GM12878 (cell line): ENCODE measurements at regions not wholly inside any gene's neighbourhood (a gene's known extent, or its start where the extent isn't known, plus 50 kb on each side); places are given as distances from the start of the nearest gene placed in this dataset.

Experiments used
- CHD2 ChIP-seq: IDR thresholded peaks from 2 replicates; pipeline ENCODE4 v1.6.1; 2011; ENCODE audit warnings: low read depth, low read length, improper control_type of control experiment, borderline replicate concordance
- SRF ChIP-seq, 2 experiments: IDR thresholded peaks; 2 replicates each; pipeline ENCODE4 v1.6.1; 2011; ENCODE audit warnings: low read depth in 2 of 2, low read length in 2 of 2, mild to moderate bottlenecking in 1 of 2, moderate library complexity in 1 of 2
- TAF1 ChIP-seq: IDR thresholded peaks from 2 replicates; pipeline ENCODE4 v1.6.1; 2011; ENCODE audit warnings: mild to moderate bottlenecking, low read depth, low read length, borderline replicate concordance
- TBL1XR1 ChIP-seq: IDR thresholded peaks from 2 replicates; pipeline ENCODE4 v1.6.1; 2012; ENCODE audit warnings: low read depth, low read length, improper control_type of control experiment
- TF ChIP-seq, protein P1 (sequence below): IDR thresholded peaks from 2 replicates; pipeline ENCODE4 v1.6.1; 2012; ENCODE audit warnings: mild to moderate bottlenecking, low read depth, low read length
- TF ChIP-seq, protein P2 (sequence below): IDR thresholded peaks from 2 replicates; pipeline ENCODE4 v1.6.1; 2012; ENCODE audit warnings: improper control_type of control experiment, low read depth, low read length; ENCODE audit not compliant: insufficient replicate concordance

DNA sequence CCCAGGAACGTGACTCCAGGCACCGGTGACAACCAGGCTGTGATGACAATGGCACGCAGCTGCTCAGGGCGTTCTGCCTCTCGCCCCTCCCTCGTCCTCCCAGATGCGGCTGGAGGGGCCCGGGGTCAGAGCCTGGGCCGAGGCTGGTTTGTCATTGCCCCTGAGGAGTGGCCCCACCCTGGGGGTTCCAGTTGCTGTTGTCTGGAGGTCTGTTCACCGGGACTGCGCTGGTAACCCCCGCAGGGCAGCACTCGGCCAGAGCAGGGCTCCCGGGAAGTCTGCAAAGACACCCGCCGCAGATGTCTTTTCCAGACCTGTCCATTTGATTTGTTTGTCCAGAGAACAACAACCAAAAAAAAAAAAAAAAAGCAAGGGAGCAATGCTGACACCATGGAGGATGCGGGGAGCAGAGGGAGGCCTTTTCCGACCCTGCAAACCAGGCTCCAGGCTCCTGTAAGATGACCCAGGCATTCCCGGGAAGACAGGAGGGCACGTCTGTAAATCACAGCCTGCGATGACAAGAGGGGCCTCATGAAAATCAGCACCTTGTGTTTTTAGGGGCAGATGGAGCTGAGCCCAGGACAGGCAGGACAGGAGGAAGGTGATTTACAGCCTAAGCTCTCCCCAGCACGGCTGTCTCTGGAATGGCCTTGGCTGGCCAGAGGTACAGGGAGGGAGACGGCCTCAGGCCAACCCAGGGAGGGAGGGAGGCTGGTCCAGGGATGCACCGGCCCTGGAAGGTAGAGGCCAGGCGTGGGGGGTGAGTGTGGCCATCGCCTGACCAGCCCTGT, 189.3 kb downstream of the ERMARD start (continued):
- TF ChIP-seq, protein P1, sequence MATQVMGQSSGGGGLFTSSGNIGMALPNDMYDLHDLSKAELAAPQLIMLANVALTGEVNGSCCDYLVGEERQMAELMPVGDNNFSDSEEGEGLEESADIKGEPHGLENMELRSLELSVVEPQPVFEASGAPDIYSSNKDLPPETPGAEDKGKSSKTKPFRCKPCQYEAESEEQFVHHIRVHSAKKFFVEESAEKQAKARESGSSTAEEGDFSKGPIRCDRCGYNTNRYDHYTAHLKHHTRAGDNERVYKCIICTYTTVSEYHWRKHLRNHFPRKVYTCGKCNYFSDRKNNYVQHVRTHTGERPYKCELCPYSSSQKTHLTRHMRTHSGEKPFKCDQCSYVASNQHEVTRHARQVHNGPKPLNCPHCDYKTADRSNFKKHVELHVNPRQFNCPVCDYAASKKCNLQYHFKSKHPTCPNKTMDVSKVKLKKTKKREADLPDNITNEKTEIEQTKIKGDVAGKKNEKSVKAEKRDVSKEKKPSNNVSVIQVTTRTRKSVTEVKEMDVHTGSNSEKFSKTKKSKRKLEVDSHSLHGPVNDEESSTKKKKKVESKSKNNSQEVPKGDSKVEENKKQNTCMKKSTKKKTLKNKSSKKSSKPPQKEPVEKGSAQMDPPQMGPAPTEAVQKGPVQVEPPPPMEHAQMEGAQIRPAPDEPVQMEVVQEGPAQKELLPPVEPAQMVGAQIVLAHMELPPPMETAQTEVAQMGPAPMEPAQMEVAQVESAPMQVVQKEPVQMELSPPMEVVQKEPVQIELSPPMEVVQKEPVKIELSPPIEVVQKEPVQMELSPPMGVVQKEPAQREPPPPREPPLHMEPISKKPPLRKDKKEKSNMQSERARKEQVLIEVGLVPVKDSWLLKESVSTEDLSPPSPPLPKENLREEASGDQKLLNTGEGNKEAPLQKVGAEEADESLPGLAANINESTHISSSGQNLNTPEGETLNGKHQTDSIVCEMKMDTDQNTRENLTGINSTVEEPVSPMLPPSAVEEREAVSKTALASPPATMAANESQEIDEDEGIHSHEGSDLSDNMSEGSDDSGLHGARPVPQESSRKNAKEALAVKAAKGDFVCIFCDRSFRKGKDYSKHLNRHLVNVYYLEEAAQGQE = no peak
- TF ChIP-seq, protein P2, sequence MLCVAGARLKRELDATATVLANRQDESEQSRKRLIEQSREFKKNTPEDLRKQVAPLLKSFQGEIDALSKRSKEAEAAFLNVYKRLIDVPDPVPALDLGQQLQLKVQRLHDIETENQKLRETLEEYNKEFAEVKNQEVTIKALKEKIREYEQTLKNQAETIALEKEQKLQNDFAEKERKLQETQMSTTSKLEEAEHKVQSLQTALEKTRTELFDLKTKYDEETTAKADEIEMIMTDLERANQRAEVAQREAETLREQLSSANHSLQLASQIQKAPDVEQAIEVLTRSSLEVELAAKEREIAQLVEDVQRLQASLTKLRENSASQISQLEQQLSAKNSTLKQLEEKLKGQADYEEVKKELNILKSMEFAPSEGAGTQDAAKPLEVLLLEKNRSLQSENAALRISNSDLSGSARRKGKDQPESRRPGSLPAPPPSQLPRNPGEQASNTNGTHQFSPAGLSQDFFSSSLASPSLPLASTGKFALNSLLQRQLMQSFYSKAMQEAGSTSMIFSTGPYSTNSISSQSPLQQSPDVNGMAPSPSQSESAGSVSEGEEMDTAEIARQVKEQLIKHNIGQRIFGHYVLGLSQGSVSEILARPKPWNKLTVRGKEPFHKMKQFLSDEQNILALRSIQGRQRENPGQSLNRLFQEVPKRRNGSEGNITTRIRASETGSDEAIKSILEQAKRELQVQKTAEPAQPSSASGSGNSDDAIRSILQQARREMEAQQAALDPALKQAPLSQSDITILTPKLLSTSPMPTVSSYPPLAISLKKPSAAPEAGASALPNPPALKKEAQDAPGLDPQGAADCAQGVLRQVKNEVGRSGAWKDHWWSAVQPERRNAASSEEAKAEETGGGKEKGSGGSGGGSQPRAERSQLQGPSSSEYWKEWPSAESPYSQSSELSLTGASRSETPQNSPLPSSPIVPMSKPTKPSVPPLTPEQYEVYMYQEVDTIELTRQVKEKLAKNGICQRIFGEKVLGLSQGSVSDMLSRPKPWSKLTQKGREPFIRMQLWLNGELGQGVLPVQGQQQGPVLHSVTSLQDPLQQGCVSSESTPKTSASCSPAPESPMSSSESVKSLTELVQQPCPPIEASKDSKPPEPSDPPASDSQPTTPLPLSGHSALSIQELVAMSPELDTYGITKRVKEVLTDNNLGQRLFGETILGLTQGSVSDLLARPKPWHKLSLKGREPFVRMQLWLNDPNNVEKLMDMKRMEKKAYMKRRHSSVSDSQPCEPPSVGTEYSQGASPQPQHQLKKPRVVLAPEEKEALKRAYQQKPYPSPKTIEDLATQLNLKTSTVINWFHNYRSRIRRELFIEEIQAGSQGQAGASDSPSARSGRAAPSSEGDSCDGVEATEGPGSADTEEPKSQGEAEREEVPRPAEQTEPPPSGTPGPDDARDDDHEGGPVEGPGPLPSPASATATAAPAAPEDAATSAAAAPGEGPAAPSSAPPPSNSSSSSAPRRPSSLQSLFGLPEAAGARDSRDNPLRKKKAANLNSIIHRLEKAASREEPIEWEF = no peak
- TF ChIP-seq SRF (IDR thresholded peaks at IDR 0.05; ENCODE audit: low read depth in 2 of 2, low read length in 2 of 2) (no peak), TAF1 (no peak), CHD2 (no peak), TBL1XR1 (no peak)
